ENCODE measurements at regions not wholly inside any gene's neighbourhood (a gene's known extent, or its start where the extent isn't known, plus 50 kb on each side); places are given as distances from the start of the nearest gene placed in this dataset.

DNA sequence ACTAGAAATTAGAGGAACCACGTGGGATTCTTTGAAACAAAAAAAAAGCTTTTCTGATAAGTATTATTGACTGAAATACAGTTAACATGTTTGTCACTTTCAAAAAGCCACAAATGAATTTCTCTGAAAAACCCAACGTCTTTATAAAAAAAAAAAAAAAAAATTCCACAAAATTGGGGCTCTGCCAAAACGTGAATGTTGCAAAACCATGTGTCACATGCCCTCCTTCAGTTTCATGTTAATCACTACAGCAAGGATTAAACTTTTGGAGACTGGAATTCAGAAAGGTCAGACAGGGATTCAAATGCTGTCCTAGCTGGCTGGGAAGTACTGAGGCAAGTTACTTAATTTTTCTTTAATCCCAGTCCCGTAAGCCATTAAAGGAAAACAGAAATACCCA lies 278.0 kb upstream of the KLF14 start:
- DNase-seq (ENCODE audit: low read depth in 2 of 2, low spot score in 1 of 2): no peak

GRCh38 chr7:131012477-131013031 lies 278.5 kb upstream of the KLF14 start:
- no peak for DNase-seq (ENCODE audit: low read depth in 2 of 2, low spot score in 1 of 2)

DNA sequence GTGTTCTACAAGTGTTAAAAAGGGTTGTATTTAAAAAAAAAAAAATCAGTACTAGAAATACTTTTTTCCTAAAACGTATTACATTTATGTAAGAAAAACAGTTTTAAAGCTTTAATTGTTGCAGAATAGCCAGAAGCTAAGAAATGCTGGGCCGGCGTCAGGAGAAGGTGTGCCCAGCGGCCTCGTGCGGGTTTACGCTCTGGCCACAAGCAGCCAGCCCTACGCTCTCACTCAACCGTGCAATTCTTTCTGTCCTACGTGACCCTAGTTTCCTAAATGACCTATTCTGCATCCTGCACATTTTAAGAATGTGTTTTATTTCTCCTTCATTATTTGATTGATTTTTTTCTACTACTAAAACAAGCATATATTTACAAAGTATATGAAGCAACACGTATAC lies 279.7 kb upstream of the KLF14 start:
- no peak for DNase-seq (ENCODE audit: low read depth in 2 of 2, low spot score in 1 of 2)

- no peak for DNase-seq (ENCODE audit: low read depth in 2 of 2, low spot score in 1 of 2)
Observed at GRCh38 chr7:131014906-131015656, 281.1 kb upstream of the KLF14 start.

DNA sequence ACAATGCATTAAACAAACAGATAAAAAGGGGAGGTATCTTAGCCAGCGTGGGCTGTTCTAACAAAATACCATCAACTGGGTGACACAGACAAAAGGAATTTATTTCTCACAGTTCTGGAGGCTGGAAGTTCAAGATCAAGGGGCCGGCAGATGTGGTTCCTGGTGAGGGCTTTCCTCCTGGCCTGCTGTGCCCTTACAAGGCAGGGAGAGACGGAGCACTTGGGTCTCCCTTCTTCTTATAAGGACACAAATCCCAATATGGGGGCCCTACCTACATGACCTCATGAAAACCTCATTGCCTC lies 281.6 kb upstream of the KLF14 start:
- DNase-seq (ENCODE audit: low read depth in 2 of 2, low spot score in 1 of 2): no peak

DNA sequence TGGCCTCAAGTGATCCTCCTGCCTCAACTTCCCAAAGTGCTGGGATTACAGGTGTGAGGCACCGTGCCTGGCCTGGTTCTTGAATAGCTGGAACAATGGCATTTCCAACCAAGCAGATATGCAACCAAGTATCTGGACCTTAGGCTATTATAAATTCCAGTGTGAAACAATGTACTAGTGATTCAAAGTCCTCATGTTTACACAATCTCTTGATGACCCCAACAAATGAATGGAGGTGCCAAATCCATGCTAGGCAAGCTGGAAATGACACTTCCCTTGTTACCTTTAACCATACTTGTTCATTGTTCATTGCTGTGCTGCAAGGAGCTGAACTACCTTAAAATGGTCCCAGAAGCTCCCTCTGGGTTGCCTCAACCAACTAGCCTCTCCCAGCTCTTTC lies 282.2 kb upstream of the KLF14 start:
- no peak for DNase-seq (ENCODE audit: low read depth in 2 of 2, low spot score in 1 of 2)

DNA sequence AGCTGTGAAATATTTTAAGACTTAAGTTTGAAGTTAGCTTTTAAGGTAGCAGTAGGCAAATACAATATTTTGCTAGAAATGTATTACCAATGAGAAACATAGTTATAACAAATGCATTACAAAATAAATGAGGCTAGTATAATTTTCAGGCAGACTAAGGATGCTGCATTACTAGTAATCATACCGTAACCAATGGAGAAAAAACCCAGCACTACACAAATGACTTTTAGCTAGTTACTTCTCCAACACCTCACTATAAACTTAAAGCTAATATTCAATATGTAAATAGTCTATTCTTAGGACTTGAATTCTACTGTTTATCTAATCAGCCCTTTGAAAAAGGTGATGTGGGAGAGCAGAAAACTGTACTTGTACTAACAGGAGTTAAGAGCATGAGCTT lies 285.3 kb upstream of the KLF14 start:
- DNase-seq (ENCODE audit: low read depth in 2 of 2, low spot score in 1 of 2): no peak

- DNase-seq (ENCODE audit: low read depth in 2 of 2, low spot score in 1 of 2): no peak
Observed at GRCh38 chr7:131020759-131021261, 286.8 kb upstream of the KLF14 start.

GRCh38 chr7:131021460-131021859 lies 287.5 kb upstream of the KLF14 start:
- DNase-seq (ENCODE audit: low read depth in 2 of 2, low spot score in 1 of 2): no peak

DNA sequence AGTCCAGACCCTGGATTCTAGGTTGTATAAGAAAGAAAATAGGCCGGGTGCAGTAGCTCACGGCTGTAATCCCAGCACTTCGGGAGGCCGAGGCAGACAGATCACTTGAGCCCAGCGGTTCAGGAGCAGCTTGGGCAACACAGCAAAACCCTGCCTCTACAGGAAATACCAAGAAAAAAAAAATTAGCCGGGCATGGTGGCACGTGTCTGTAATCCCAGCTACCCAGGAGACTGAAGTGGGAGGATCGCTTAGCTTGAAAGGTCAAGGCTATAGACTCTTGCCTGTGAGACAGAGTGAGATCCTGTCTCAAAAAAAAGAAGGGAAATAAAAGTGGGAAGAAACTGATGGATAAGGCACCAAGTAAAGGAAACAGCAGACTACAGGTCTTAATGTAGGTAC lies 287.9 kb upstream of the KLF14 start:
- DNase-seq (ENCODE audit: low read depth in 2 of 2, low spot score in 1 of 2): no peak

GRCh38 chr7:131026297-131027000 lies 292.4 kb upstream of the KLF14 start:
- no peak for DNase-seq (ENCODE audit: low read depth in 2 of 2, low spot score in 1 of 2)

DNA sequence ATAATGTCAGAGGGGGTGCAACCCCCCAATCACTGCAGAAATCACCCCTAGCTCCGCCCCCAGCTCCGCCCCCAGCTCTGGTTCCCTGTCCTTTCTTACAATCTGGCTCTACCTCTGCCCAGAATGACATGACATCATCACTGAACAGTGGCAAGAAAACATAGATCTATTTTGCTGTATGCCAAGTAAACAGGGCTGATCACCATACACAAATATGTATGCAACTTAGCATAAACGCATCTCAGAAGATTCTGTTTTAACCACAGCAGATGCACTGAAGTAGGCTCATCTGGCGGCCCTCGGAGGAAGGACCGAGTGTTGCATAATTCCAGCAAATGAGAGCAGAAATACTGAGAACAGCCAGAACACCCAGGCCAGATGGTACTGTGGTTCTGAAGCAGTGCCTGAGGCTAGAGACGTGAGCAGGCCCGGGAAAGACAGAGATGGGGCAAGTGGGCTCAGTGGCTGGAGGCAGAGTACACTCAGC lies 293.3 kb upstream of the KLF14 start:
- DNase-seq (ENCODE audit: low read depth in 2 of 2, low spot score in 1 of 2): no peak

- DNase-seq (ENCODE audit: low read depth in 2 of 2, low spot score in 1 of 2): no peak
Observed at GRCh38 chr7:131028295-131028694, 294.3 kb upstream of the KLF14 start.

DNA sequence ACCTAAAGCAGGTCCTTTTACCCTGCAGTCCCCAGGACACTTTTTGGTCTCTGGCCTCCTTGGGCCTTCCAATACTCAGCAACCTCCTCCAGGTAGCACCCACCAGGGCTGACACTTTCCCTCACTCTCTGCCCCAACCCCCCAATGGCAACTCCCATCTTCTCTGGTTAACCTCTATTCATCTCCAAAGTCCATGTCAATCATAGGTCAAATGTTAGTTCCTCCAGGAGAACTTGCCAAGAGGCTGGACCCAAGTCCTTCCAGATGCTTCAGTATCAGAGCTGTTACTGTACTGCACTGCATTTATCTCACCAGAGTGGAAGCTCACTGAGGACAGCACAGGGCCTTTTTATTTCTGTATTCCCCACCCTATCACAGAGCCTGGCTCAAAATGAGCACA lies 295.0 kb upstream of the KLF14 start:
- no peak for DNase-seq (ENCODE audit: low read depth in 2 of 2, low spot score in 1 of 2)

GRCh38 chr7:131031099-131031868 lies 296.4 kb upstream of the MKLN1 start:
- DNase-seq (ENCODE audit: low read depth in 2 of 2, low spot score in 1 of 2): no peak

- no peak for DNase-seq (ENCODE audit: low read depth in 2 of 2, low spot score in 1 of 2)
Observed at GRCh38 chr7:131032786-131033185, 294.9 kb upstream of the MKLN1 start.

- no peak for DNase-seq (ENCODE audit: low read depth in 2 of 2, low spot score in 1 of 2)
Observed at GRCh38 chr7:131034166-131034881, 293.4 kb upstream of the MKLN1 start.

GRCh38 chr7:131035088-131035770 lies 292.4 kb upstream of the MKLN1 start:
- DNase-seq (ENCODE audit: low read depth in 2 of 2, low spot score in 1 of 2): no peak

- no peak for DNase-seq (ENCODE audit: low read depth in 2 of 2, low spot score in 1 of 2)
Observed at GRCh38 chr7:131038153-131038552, 289.5 kb upstream of the MKLN1 start.

- DNase-seq (ENCODE audit: low read depth in 2 of 2, low spot score in 1 of 2): no peak
Observed at GRCh38 chr7:131039355-131039762, 288.3 kb upstream of the MKLN1 start.

Measured in stimulated activated CD8-positive, alpha-beta memory T cell treated with anti-CD3 and anti-CD28 coated beads, Interleukin-4, amount 100 ng/mL, for 1 hour (primary cell).